Suprapubic skin (tissue), 4 donors: ENCODE measurements at regions not wholly inside any gene's neighbourhood (a gene's known extent, or its start where the extent isn't known, plus 50 kb on each side); places are given as distances from the start of the nearest gene placed in this dataset.

Experiments
- EP300 ChIP-seq: sonication (generic); formaldehyde crosslinking; IDR thresholded peaks from one replicate; pipeline ENCODE4 v1.6.1; 2017; ENCODE audit warnings: antibody characterized with exemption
- POLR2AphosphoS5 ChIP-seq, 3 donors: sonication (generic); formaldehyde crosslinking; IDR thresholded peaks; one replicate each; pipeline ENCODE4 v1.6.1; 2017; ENCODE audit warnings: antibody characterized with exemption in 3 of 3
- TF ChIP-seq, protein P1 (sequence below), 2 donors: fragments of 200-600 bp in 1 of 2; fragments of 450-650 bp in 1 of 2; sonication (generic) in 1 of 2; IDR thresholded peaks; one replicate each; pipeline ENCODE4 v1.5.1; 2016 to 2019; ENCODE audit warnings: antibody characterized with exemption in 2 of 2, mild to moderate bottlenecking in 1 of 2, moderate library complexity in 1 of 2

DNA sequence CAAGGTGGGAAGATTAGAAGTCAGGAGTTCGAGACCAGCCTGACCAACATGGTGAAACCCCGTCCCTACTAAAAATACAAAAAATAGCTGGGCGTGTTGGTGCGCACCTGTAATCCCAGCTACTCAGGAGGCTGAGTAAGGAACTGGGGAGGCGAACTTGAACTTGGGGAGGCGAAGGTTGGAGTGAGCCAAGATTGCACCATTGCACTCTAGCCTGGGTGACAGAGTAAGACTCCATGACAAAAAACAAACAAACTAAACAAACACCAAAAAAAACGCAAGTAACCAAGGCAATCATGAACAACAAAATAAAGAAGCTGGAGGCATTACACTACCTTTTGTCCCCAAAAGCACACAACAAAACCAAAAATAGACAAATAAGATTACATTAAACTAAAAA is 547.3 kb upstream of the GBE1 start:
- no peak for TF ChIP-seq EP300
- TF ChIP-seq, protein P1, sequence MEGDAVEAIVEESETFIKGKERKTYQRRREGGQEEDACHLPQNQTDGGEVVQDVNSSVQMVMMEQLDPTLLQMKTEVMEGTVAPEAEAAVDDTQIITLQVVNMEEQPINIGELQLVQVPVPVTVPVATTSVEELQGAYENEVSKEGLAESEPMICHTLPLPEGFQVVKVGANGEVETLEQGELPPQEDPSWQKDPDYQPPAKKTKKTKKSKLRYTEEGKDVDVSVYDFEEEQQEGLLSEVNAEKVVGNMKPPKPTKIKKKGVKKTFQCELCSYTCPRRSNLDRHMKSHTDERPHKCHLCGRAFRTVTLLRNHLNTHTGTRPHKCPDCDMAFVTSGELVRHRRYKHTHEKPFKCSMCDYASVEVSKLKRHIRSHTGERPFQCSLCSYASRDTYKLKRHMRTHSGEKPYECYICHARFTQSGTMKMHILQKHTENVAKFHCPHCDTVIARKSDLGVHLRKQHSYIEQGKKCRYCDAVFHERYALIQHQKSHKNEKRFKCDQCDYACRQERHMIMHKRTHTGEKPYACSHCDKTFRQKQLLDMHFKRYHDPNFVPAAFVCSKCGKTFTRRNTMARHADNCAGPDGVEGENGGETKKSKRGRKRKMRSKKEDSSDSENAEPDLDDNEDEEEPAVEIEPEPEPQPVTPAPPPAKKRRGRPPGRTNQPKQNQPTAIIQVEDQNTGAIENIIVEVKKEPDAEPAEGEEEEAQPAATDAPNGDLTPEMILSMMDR (IDR thresholded peaks at IDR 0.05) = no peak
- no peak for TF ChIP-seq POLR2AphosphoS5 (IDR thresholded peaks at IDR 0.05)
